HG03439 (cell line): ENCODE measurements at regions not wholly inside any gene's neighbourhood (a gene's known extent, or its start where the extent isn't known, plus 50 kb on each side); places are given as distances from the start of the nearest gene placed in this dataset.

Experiments
- ATAC-seq: cut with Tn5 transposase; IDR thresholded peaks from one replicate; pipeline ENCODE4 v1.9.1; 2021; ENCODE audit warnings: mild to moderate bottlenecking, moderate library complexity; ENCODE audit not compliant: unreplicated experiment

DNA sequence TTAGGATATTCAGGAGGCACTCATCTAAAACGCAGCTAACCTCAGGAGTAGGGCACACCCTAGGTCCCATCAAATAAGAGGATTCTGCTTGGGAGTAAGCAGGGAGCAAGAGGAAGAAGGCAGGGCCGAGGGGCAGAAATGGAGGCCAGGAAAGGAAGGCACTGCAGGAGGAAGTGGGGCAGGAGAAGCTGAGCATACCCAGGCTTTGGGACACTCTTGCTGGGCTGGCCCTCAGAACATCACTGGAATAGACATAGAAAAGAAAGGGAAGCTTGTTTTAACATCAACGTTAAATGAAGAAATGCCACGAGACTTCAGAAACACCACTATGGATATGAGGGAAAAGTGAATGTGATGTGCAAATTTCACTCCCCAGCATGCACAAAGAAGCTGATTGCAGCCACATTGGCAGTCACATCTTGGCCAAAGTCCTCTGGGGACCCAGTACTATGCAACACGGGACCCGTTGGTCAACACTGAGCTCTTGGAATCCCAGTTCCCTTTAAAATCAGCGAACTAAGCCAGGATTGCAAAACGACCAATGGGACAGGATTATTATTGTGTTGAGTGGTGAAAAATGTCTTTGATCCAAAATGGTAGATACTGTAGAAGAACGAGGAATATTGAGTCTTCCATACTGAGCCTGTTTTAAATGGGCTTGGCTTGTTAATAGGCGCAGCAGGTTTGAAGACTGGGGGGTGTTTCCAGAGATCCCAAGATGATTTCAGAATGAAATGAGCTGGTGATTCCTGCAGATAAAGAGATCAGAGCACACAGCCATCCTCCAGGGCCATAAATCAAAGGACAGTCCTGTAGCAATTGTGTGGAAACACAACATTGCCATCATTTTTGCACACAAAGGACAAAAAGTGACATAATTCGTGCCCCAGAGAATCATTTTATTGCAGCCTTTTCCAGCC is 152.4 kb downstream of the TOMM20 start:
- ATAC-seq = no peak

DNA sequence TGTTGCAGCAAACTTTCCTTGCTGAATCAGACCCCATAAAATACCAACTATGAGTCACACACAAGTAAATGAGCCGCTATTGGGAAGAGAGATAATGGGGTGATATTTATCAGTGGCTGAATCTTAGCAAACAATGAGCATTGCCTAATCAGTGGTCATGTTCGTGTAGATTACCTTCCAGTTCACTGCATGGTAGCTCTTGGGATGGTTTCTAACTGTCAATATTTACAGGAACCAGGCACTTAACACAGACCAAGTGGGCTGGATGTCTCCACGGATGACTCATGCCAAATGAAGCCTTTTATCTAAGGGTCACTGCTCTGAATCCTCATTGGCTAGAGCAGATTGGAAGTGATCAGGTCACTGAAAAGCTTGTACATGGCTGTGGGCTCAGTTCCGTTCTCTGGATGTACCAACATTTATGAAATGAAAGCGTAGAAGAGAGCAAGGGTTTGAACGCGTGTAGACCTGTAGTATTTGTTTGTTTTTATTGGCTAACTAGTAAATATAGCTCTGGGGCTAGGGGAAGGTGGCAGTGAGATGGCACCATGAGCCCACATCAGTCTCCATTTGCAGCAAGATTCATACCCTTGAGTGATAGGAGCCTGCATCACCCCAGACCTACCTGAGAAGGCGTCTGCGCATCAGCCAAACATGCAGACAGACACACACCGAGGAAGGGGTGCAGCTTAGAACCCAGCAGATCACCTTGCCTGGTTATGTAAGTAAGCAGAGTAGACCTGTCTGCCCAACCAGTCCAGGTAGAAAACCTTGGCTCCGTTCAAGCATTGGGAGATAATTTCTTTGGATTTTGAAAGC is 153.3 kb downstream of the TOMM20 start:
- ATAC-seq = no peak

DNA sequence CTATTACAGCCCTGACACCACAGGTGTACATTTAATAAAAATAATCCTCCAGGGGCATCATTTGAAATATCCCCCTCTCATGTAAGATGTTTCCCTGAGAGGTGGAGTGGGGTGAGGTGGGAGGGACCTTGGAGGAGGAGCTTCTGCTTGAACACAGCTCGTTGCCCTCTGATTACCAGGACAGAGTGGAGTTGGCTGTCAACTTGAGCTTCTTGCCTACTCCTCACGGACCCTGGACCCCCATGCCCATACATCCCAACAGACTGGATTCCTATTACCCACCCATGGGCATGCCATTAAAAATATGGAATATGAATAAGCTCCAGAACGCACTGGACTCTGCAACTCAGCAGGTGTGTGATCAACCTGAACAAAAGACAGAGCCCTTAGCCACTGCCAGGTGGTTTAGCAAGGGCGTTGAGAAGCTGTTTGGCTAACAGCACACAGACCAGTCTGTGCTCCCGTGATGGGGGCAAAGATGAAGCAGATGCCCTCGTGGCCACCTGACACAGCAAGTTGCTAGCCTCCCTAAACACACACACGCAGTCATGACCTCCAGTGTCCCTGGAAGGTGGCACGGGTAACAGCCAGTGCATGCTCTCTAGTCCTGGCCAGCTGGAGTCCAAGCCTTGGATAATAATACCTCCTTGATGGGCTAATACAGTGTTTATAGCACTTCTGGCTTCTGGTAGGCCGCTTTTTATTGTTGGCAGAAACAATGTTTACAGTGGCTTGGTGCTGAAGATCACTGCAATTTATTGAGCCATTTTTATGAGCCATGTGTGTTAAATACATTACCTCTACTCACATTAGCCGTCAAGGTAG is 155.0 kb downstream of the TOMM20 start:
- ATAC-seq = no peak

DNA sequence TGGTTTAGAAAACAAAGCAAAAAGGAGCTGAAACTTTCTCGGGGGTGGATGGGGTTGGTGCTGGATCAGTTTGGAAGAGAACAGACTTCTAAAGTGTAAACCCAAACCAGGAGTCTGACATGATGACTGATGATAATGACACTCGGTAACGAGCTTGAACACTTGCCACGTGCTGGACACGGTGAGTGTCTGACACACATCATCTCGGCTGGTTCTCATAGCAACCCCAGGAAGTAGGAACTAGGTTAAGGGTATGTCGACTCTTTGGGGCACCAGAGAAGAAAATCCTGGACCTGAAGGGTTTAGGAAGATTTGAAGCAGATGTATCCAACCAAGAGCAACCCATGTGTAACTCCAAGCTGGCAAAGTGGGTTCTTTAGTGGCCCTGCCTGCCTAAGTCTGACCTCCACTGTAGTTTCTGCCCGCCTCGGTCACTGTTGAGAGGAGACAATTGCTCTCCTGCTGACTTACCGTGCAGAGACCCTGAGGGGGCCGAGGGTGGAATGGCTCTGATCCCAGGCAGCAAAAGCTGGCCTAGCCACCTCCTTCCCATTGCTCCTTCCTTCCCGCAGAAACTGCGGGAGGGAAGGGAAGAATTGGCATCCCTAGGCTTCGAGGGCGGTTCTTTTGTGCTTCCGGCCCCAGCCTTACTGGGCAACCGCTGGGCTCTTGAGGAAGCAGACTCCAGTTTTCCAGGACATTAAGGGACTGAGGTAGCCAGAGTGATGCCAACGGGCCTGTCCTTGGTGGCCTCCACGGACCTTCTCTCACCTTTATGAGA is 156.0 kb downstream of the TOMM20 start:
- no peak for ATAC-seq

DNA sequence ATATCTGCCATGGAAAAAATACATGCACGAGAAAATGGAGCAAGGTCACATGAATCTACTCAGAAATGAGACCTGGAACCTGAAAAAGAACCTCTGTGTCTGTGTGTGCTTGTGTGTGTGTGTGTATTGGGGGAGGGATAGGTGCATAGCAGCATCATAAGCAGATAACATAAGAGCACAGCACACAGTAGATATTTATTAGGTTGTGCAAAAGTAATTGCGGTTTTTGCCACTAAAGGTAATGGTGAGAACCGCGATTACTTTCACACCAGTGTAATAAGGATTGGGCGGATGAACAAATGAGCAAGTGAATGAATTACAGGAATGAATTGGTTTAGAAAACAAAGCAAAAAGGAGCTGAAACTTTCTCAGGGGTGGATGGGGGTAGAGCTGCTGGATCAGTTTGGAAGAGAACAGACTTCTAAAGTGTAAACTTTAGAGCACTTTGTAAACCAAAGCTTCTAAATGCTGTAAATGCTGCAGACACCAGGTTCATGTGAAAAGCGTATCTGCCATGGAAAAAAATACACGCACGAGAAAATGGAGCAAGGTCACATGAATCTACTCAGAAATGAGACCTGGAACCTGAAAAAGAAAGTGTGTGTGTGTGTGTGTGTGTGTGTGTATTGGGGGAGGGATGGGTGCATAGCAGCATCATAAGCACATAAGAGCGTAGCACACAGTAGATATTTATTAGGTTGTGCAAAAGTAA is 156.9 kb downstream of the TOMM20 start:
- ATAC-seq = no peak

DNA sequence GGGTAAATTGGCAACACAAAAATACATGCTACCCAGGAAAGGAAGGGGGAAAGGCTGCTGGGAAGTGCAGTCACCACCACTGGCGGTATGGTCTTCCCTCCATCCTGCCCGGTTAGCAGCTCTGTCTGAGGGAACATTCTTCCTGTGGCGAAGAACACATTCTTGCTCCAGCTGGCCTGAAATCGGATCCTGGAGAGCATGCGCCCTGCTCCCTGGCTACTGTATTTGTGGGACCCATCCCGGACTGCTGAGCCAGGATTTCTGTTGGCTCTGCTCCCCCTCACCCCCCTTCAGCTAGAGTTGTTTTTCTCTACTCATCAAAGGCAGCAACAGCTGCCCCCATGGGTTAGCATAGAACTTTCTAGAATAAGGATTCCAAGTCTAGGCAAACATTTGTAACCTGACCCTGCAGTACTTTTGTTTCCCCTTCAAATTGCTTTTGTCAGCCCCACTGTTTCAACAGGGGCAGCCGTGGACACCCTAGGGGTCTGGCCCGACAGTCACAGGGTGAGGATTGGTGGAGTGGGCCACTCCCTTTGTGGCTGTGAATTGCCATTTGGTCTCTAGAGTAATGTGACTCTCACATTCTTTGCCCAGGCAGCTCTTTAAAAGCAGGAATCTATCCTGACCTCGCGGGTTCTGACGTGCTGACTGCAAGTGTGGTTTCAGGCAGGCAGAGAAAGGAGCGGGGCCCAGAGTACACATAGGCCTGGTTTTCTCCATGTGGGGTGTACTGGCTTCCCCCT is 157.7 kb downstream of the TOMM20 start:
- ATAC-seq = no peak

DNA sequence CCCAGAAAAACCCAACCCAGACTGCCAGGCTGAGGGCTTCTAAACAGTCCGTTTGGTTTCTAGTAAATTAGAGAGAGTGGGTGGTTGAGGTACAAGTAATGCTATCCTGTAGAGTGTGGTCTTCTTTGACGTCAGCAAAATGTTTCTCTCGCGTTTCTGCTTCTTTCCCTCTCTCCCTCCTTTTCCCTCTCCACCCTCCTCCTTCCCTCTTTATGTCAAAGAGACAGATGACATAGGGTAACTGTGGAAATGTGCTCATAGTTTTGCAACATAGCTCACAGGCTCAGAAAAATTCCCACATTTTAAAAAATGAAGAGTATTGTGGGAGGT is 158.3 kb downstream of the TOMM20 start:
- no peak for ATAC-seq

DNA sequence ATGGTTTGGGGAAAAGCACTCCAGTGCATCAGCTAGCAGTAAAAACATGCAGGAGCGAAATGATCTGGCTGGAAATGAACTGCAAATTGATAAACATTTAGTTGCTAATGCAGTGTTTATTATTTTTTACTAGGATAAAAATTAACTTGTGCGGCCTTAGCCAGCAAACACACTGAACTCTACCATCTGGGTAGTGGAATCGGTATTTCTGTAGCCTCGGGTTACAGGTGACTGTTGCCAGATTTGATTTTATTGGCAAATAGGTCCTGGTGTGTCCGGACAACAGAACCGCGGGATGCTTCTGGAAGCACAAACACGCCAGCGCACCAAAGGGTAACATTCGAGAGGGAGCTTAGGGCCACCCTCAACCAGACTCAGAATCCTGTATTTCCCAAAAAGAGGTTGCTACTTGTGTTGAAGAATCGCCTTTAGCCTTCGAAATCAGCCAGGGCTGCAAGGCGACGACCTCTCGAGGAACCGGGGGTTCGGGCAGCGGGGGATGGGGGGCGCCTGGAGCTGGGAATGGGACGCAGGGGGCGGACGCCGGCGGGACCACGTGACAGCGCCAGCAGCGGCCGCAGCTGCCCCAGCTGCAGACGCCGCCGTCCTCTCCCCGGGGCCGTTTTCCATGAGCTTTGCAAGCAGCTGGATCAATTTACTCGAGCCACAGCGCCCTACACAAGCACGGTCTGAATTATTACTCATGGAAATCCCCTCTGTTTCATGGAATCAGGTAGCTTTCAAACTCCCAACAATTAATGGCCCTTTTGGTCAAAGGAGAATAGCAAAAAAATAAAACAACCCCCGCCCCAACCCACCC is 158.8 kb downstream of the TOMM20 start:
- no peak for ATAC-seq

DNA sequence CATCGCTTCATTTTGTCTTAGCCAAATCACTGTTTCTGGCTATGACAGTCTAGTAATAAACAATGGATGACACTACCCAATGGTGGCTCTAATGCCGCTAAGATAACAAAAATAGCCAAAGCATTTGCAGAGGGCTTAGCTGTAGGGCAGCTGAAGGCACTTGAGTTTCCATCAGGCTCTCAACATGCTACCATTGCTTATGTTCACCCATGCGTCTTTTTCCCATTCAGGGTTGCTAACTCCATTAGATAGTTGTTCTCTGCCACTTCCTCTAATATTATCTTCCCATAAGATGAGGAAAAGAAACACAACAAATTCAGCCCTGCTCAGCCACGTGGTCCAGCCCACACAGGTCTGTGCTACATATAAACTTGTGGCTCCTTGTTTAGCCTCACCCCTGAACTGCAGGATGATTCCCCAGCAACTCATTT is 159.6 kb downstream of the TOMM20 start:
- no peak for ATAC-seq

DNA sequence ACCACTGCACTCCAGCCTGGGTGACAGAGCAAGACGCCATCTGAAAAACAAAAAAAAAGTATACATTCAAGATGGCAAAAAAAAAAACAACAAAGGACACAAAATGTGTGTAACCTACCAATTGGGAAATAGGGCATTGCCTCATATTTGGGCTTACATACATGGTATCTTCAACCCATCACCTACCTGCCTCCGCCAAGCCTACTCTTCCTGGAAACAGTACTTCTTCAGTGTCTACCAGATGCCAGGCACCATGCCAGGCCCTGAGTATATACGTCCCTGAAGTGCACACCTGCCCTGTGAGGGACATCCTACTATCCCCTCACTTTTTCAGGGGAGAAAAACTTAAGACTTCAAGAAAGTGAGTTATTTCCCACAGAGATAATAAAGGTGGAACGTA is 160.2 kb downstream of the TOMM20 start:
- ATAC-seq = no peak

DNA sequence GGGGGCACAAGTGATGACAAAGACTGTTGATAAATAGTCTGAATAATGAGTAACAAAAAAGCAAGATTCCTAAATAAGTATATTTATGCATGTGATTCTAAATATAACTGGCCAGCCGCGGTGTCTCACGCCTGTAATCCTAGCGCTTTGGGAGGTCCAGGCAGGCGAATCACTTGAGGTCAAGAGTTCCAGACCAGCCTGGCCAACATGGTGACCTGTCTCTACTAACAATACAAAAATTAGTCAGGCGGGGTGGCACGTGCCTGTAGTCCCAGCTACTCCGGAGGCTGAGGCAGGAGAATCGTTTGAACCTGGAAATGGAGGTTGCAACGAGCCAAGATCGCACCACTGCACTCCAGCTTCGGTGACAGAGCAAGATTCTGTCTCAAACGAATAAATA is 161.5 kb downstream of the TOMM20 start:
- ATAC-seq = no peak

DNA sequence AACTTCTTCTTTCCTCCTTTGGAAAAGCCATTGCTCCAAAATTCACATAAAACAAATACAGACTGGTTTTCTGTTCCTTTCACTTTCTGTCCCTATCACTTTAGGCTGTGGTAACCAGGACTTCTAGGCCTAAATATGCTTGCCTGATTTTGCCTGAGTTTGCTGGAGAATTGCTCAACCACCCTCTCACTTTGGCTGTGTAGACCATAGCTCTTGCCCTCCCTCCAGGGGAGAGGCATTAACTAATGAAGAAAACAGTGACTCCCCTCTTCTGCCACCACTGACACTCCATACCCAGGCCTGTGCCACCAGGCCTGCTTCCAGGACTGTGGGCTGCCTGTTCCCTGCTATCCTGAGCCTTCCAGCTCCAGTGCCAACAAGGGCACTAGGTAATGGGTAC is 163.5 kb downstream of the TOMM20 start:
- no peak for ATAC-seq

DNA sequence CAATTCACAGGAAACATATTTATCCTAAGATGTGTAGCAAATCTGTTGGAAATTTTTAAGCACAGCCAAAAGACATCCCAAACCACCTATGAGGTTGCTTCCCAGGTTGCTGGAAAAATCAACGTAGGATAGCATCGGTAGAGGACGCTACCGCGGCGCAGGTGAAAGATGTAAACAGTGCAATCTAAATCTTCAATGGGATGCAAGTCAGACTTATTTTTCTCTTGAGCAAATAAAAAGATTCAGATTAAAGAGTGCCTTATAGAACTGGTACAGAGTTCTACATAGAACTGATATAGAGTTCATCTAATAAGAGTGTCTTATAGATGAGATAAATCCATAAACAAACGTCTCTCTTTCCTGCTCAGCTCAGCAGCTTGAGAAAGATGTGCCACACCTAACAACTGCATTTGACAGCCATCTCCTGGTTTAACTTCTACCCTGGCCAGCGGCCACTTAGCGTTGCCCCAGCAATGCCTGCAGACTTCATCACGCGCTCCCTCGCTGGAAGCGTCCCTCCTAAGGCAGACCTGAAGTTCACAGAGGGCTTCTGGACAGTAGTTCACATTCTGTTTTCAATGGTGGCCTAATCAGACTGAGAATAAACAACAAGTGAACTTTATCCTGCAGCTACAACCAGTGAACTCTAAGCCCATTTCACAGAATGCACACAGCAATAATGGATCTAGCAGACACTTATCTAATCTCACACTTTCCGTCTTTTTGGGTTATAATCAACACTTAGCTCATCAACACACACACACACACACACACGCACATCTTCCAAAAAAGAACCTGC is 164.5 kb downstream of the TOMM20 start:
- ATAC-seq = no peak

DNA sequence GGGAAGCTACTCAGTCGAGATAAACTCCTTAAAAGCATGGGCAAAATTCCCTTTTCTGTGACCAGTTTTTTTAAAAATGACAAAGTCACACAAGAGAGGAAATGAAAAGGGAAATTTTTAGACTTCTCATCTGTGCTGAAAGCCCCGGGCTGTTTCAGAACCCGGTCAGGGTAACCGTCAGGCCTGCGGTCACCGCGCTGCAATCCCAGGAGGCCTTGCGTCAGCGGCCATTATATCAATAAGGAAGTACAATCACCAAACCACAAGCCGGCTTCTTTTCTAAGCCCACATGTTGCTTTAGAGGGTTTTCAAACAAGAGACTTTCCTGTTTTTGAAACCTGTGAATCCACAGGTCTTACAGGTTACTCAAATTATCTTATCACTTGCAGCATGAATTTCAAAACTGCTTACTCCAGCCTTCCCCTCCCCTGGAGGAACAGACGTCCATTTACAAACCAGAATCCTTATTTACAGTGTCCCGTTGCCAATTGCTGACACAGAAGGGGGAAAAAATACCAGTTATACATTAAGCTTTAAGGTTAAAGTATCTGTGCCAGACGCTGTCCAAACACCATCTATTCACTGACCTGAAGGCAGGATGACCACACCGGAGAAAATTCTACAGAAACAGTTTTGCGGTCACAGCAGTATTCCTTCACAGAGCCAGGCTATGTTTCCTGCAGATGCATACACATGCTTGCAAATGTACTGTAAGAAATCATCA is 165.3 kb downstream of the TOMM20 start:
- peak; percentile 88 for ATAC-seq

DNA sequence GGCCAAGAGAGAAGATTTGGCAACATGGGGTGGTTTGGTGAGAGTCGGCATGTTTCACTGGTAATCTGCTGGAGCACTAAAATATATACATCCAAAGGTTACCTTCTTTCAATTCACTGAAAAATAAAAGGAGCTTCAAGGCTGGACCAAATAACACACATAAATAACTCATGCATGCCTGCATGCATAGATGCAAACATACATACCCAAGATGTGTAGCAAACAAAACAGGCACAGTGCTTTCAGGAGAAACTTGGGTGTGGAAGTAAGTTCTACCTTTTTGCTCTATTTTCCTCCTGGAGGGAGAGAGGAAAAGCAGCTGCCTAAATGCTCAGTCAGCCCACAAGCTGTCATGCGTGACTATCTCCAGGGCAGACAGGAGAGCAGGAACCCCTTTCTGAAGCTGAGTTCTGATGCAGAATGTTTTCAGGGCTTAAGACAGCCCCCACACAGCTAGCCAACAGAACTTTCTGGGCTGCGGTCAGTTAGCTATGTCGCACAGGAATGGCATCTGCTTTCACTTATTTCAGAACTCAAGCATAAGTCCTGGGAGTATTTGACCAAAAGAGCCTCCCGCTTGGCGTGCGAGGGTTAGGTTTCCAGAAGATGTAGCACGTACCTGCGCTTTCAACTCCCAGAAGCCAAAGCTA is 166.2 kb downstream of the TOMM20 start:
- ATAC-seq = peak; percentile 44
